Thyroid gland (tissue), 4 donors: ENCODE measurements at regions not wholly inside any gene's neighbourhood (a gene's known extent, or its start where the extent isn't known, plus 50 kb on each side); places are given as distances from the start of the nearest gene placed in this dataset.

Source experiments
- DNase-seq, 2 donors: peaks; one replicate each; pipeline ENCODE4 v3.0.0-alpha.2; 2019
- H3K27ac ChIP-seq, 3 donors: fragments of 200-600 bp; sonication (generic); 1 replicate in 2 of 3; 2 replicates in 1 of 3; pipeline ENCODE4 v1.5.1; 2016 to 2019; ENCODE audit warnings: mild to moderate bottlenecking in 1 of 3, moderate library complexity in 1 of 3
- H3K27me3 ChIP-seq: fragments of 200-600 bp; sonication (generic); one replicate; pipeline ENCODE4 v1.5.1; 2019
- H3K36me3 ChIP-seq, 2 donors: fragments of 200-600 bp; sonication (generic); one replicate each; pipeline ENCODE4 v1.5.1; 2016 to 2019
- H3K4me1 ChIP-seq, 2 donors: fragments of 200-600 bp; sonication (generic); one replicate each; pipeline ENCODE4 v1.5.1; 2017 to 2019
- H3K4me3 ChIP-seq, 3 donors: fragments of 200-600 bp; sonication (generic); replicated peaks in 1 of 3; 1 replicate in 2 of 3; 2 replicates in 1 of 3; pipeline ENCODE4 v1.5.1; 2016; ENCODE audit warnings: mild to moderate bottlenecking in 1 of 3
- H3K9me3 ChIP-seq: fragments of 200-600 bp; sonication (generic); one replicate; pipeline ENCODE4 v1.5.1; 2017
- POLR2A ChIP-seq, 2 donors: fragments of 450-650 bp; IDR thresholded peaks; one replicate each; pipeline ENCODE4 v1.6.1; 2017; ENCODE audit warnings: antibody characterized with exemption in 2 of 2, mild to moderate bottlenecking in 2 of 2, moderate library complexity in 1 of 2
- WGBS, 2 donors: methylation state at CpG; one replicate each; pipeline ENCODE4 v1.1.5; 2017; 5-methylcytosine and 5-hydroxymethylcytosine counted together
- intact Hi-C: fragments of 100-400 bp; cut with DNase I; formaldehyde crosslinking; loops from one replicate; pipeline ENCODE4 v1.15.1; 2023
- TF ChIP-seq, protein P1 (sequence below), 6 experiments: fragments of 200-600 bp in 3 of 6; fragments of 450-650 bp in 3 of 6; sonication (generic) in 3 of 6; IDR thresholded peaks; one replicate each; pipeline ENCODE4 v1.5.1; 2016 to 2019; ENCODE audit warnings: antibody characterized with exemption in 6 of 6, mild to moderate bottlenecking in 2 of 6, inconsistent platforms in 1 of 6, moderate library complexity in 1 of 6

DNA sequence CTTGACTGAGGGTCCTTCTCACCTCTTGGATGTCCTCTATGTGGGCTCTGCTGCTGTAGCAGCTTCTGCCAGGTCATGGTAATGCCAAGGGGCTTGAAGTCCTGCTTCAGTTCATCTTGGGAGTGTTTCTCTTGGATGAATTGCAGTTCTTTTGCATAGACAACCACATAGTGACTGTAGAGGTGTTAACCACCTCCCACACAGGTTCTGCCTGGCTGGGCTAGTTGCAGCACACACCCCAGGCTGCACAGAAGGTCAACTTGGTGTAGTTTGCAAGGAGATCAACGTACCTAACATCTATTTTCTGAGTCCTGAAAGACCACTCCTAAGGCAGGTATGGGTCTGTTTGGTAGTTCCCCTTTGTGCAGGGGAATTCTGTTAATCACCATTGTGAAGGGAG is 108.1 kb downstream of the ADCYAP1 start:
- Histone ChIP-seq H3K4me1 (peaks cover 25% of the 10 kb centered on the region in 2 donors), H3K36me3 (no peaks in the 10 kb centered on the region), H3K9me3 (no peaks in the 10 kb centered on the region), H3K4me3 (no peak overlapping the region), H3K27me3 (no peaks in the 10 kb centered on the region), H3K27ac (no peak overlapping the region)
- intact Hi-C loops, result no loop called here
- WGBS, 2 donors, result 55 to 57% methylated on average over 1 of the region's 1 CpG
- DNase-seq, result no peak
- no peak for TF ChIP-seq POLR2A (IDR thresholded peaks at IDR 0.05)
- TF ChIP-seq, protein P1, sequence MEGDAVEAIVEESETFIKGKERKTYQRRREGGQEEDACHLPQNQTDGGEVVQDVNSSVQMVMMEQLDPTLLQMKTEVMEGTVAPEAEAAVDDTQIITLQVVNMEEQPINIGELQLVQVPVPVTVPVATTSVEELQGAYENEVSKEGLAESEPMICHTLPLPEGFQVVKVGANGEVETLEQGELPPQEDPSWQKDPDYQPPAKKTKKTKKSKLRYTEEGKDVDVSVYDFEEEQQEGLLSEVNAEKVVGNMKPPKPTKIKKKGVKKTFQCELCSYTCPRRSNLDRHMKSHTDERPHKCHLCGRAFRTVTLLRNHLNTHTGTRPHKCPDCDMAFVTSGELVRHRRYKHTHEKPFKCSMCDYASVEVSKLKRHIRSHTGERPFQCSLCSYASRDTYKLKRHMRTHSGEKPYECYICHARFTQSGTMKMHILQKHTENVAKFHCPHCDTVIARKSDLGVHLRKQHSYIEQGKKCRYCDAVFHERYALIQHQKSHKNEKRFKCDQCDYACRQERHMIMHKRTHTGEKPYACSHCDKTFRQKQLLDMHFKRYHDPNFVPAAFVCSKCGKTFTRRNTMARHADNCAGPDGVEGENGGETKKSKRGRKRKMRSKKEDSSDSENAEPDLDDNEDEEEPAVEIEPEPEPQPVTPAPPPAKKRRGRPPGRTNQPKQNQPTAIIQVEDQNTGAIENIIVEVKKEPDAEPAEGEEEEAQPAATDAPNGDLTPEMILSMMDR (IDR thresholded peaks at IDR 0.05), result no peak

DNA sequence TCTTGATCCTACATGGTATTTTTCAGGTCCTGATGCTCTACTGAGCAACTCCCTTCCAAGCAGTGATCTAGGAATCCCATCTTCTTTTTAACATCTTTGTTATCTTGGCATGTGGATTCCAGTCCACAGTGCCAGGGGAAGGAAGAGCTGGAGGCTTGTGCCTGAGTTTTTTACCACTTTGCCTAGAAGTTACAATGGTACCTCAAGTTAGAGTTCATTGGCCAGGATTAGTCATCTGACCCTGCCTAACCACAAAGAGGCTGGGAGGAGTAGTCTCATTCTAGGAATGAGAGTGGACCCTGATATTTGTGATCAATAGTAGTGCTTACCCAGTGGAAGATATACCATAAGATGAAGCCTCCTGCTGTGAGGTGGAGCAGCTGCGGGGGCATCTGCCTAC is 109.3 kb downstream of the ADCYAP1 start:
- 83 to 100% methylated on average over 1 of the region's 1 CpG for WGBS, 2 donors
- no peaks in the 10 kb centered on the region for H3K27me3 ChIP-seq
- H3K36me3 ChIP-seq, result no peaks in the 10 kb centered on the region
- no peak overlapping the region for H3K4me3 ChIP-seq
- peaks cover 25% of the 10 kb centered on the region in 2 donors for H3K4me1 ChIP-seq
- TF ChIP-seq, protein P1 (IDR thresholded peaks at IDR 0.05), result no peak
- no peak for TF ChIP-seq POLR2A (IDR thresholded peaks at IDR 0.05)
- no peak for DNase-seq
- H3K27ac ChIP-seq, result no peak overlapping the region
- no peaks in the 10 kb centered on the region for H3K9me3 ChIP-seq
- intact Hi-C loops, result no loop called here

DNA sequence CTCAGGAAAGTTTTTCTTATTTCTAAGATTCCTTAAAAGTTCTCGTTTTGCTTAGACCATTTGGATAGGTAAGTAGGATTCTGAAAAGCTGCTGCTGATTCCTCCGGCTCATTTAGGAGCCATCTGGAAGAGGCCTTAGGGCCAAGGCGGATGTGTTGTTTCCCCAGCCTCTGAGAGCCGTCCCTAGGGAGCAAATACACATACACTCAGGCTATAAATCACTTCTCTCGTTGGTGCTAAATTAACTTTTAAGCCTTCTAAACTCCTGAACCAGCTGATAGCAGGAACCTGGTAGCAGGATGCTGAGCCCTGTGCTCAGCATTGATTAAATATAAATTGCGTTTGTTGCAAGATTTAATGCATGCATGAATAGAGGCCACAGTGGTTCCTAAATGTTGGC is 109.8 kb downstream of the ADCYAP1 start:
- Histone ChIP-seq H3K9me3 (no peaks in the 10 kb centered on the region), H3K27ac (peak overlapping the region in 1 of 3 donors; percentile 61), H3K27me3 (no peaks in the 10 kb centered on the region), H3K4me3 (no peak overlapping the region), H3K36me3 (no peaks in the 10 kb centered on the region), H3K4me1 (peaks cover 25% of the 10 kb centered on the region in 2 donors)
- TF ChIP-seq, protein P1 (IDR thresholded peaks at IDR 0.05), result no peak
- TF ChIP-seq POLR2A (IDR thresholded peaks at IDR 0.05), result no peak
- intact Hi-C loops, result no loop called here
- 48 to 50% methylated on average over 6 of the region's 6 CpGs for WGBS, 2 donors
- no peak for DNase-seq

DNA sequence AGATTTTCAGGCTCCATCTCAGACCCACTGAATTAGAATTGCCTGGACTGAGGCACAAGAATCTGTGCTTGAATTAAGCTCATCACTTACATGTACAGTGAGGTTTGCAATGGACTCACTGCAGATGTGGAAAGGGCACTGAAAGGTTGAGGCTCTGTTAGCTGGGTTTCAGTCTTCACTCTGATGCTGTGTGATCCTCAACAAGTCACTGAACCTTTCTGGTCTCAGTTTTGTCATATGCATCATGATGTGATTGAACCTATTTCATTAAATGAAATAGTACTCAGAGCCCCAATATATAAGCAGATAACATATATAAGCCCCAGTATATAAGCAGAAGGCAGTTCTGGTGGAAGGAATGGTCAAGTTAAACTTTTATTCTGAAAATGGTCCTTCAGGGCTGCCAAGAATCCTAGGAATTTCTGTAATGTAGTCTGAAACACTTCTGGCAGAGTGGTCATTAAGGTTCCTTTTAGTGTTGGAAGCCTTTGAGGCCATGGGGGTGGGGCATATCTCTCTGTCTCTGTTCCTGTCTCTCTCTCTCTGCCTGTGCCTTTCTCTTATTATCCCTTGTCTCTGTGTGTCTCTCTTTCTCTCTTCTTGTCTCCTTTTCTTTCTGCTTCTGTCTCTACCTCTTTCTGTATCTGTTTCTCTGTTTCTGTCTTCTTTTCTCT is 110.4 kb downstream of the ADCYAP1 start:
- H3K4me3 ChIP-seq, result no peak overlapping the region
- H3K27me3 ChIP-seq, result no peaks in the 10 kb centered on the region
- H3K9me3 ChIP-seq, result no peaks in the 10 kb centered on the region
- H3K36me3 ChIP-seq, result no peaks in the 10 kb centered on the region
- intact Hi-C loops, result no loop called here
- DNase-seq, result peak; percentile 39 to 60
- H3K4me1 ChIP-seq, result peaks cover 25% of the 10 kb centered on the region in 2 donors
- H3K27ac ChIP-seq, result peak overlapping the region in 2 of 3 donors; percentile 31 to 61
- TF ChIP-seq, protein P1 (IDR thresholded peaks at IDR 0.05), result peak in 2 of 6 experiments; percentile 34 to 42
- no peak for TF ChIP-seq POLR2A (IDR thresholded peaks at IDR 0.05)

GRCh38 chr18:1015777-1016176 is 111.1 kb downstream of the ADCYAP1 start:
- TF ChIP-seq, protein P1 (IDR thresholded peaks at IDR 0.05), result no peak
- TF ChIP-seq POLR2A (IDR thresholded peaks at IDR 0.05), result no peak
- no peak overlapping the region for H3K4me3 ChIP-seq
- intact Hi-C loops, result no loop called here
- no peak for DNase-seq
- 27 to 36% methylated on average over 2 of the region's 2 CpGs for WGBS, 2 donors
- peaks cover 25% of the 10 kb centered on the region in 2 donors for H3K4me1 ChIP-seq
- H3K27me3 ChIP-seq, result no peaks in the 10 kb centered on the region
- H3K36me3 ChIP-seq, result no peaks in the 10 kb centered on the region
- H3K9me3 ChIP-seq, result no peaks in the 10 kb centered on the region
- H3K27ac ChIP-seq, result peak overlapping the region in 2 of 3 donors; percentile 31 to 61
